Endothelial cell (in vitro differentiated cells): ENCODE measurements at regions not wholly inside any gene's neighbourhood (a gene's known extent, or its start where the extent isn't known, plus 50 kb on each side); places are given as distances from the start of the nearest gene placed in this dataset.
"Not testable (repeated sequence)": the region's sequence is repeated elsewhere in the genome, so short reads cannot be mapped to it uniquely, and the experiment has no call there.

Experiments used
- DNase-seq: peaks from one replicate; pipeline ENCODE4 v3.0.0; 2021; ENCODE audit warnings: low spot score
- H3K27ac Mint-ChIP-seq: one replicate; pipeline ENCODE4 v1.8.0; 2021; ENCODE audit warnings: mixed read lengths, inconsistent platforms; ENCODE audit not compliant: unreplicated experiment
- H3K27me3 Mint-ChIP-seq: one replicate; pipeline ENCODE4 v1.8.0; 2021; ENCODE audit warnings: mild to moderate bottlenecking, moderate library complexity, mixed read lengths, inconsistent platforms; ENCODE audit not compliant: unreplicated experiment
- H3K36me3 Mint-ChIP-seq: one replicate; pipeline ENCODE4 v1.8.0; 2021; ENCODE audit warnings: mild to moderate bottlenecking, low read depth, mixed read lengths, inconsistent platforms; ENCODE audit not compliant: unreplicated experiment
- H3K4me1 Mint-ChIP-seq: one replicate; pipeline ENCODE4 v1.8.0; 2021; ENCODE audit warnings: mild to moderate bottlenecking, mixed read lengths, inconsistent platforms; ENCODE audit not compliant: unreplicated experiment
- H3K4me3 Mint-ChIP-seq: one replicate; pipeline ENCODE4 v1.8.0; 2021; ENCODE audit warnings: mild to moderate bottlenecking, mixed read lengths, inconsistent platforms; ENCODE audit not compliant: unreplicated experiment
- H3K9me3 Mint-ChIP-seq: one replicate; pipeline ENCODE4 v1.8.0; 2021; ENCODE audit warnings: mixed read lengths, inconsistent platforms; ENCODE audit not compliant: unreplicated experiment
- CTCF ChIP-seq: fragments of 200-600 bp; sonication (generic); IDR thresholded peaks from one replicate; pipeline ENCODE4 v1.5.0; 2021; ENCODE audit warnings: antibody characterized with exemption; ENCODE audit not compliant: unreplicated experiment

- TF ChIP-seq CTCF = no peak
- no peak overlapping the region for H3K4me3 Mint-ChIP-seq
- H3K27ac Mint-ChIP-seq = no peak overlapping the region
- peaks cover 28% of the 10 kb centered on the region for H3K9me3 Mint-ChIP-seq
- no peaks in the 10 kb centered on the region for H3K4me1 Mint-ChIP-seq
- peaks cover 10% of the 10 kb centered on the region for H3K36me3 Mint-ChIP-seq
- peaks cover 16% of the 10 kb centered on the region for H3K27me3 Mint-ChIP-seq
- DNase-seq = no peak
These were observed 1164.0 kb downstream of the TMEM121 start for GRCh38 chr14:106690333-106690891.

DNA sequence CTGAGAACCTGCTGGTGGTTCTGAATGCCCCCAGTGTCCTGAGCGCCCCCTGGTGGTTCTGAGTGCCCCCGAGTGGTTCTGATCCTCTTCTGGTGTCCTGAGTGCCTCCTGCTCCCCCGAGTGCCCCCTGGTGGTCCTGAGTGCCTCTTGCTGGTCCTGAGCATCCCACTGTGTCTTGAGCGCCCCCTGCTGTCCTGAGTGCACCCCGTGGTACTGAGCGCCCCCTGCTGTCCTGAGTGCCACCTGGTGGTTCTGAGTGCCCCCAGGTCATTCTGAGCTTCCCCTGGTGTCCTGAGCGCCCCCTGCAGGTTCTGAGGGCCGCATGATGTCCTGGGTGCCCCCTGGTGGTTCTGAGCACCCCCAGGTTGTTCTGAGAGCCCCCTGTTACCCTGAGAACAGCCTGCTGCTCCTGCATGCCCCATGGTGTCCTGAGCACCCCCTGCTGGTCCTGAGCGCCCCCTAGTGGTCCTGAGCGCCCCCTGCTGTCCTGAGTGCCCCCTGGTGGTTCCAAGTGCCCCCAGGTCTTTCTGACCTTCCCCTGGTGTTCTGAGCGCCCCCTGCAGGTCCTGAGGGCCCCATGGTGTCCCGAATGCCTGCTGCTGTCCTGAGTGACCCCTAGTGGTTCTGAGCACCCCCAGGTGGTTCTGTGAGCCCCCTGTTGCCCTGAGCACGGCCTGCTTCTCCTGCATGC is 1165.4 kb downstream of the TMEM121 start:
- peak; percentile 29 for TF ChIP-seq CTCF
- H3K27ac Mint-ChIP-seq = no peak overlapping the region
- DNase-seq = no peak
- peaks cover 29% of the 10 kb centered on the region for H3K9me3 Mint-ChIP-seq
- H3K4me3 Mint-ChIP-seq = no peak overlapping the region
- peaks cover 10% of the 10 kb centered on the region for H3K36me3 Mint-ChIP-seq
- H3K4me1 Mint-ChIP-seq = no peaks in the 10 kb centered on the region
- peaks cover 16% of the 10 kb centered on the region for H3K27me3 Mint-ChIP-seq

DNA sequence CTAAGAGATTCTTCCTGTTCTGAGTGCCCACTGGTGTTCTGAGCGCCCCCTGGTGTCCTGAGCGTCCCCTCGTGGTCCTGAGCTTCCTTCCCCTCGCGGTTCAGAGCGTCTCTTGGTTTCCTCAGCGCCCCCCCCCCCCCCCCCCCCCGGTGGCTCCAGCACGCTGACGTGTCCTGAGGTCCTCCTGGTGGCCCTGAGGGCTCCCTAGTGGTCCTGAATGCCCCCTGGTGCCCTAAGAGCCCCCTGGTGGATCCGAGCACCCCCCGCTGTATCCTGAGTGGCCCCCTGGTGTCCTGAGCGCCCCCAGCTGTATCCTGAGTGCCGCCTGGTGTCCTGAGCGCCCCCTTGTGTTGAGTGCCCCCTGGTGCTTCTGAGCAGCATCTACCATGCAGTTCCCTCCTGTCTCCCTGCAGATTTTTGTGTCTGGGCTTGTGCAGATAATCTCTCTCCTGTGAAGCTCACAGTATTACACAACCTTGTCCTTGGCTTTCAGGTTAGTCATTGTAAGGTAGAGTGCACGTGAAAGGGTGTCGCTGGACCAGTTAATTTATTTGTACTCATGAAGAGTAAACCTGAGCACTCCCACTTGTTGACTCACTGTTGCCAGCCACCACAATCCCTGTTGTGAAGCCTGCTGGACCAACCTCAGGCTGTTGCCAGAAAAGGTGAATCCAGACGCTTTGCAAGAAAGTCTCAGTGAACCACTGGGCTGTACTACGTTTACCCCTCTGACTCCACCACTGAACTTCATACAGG is 1168.4 kb downstream of the TMEM121 start:
- no peak for DNase-seq
- Mint-ChIP-seq H3K27me3 (peaks cover 16% of the 10 kb centered on the region), H3K36me3 (peaks cover 10% of the 10 kb centered on the region), H3K9me3 (peaks cover 29% of the 10 kb centered on the region), H3K4me3 (no peak overlapping the region), H3K27ac (no peak overlapping the region), H3K4me1 (no peaks in the 10 kb centered on the region)
- TF ChIP-seq CTCF = no peak

DNA sequence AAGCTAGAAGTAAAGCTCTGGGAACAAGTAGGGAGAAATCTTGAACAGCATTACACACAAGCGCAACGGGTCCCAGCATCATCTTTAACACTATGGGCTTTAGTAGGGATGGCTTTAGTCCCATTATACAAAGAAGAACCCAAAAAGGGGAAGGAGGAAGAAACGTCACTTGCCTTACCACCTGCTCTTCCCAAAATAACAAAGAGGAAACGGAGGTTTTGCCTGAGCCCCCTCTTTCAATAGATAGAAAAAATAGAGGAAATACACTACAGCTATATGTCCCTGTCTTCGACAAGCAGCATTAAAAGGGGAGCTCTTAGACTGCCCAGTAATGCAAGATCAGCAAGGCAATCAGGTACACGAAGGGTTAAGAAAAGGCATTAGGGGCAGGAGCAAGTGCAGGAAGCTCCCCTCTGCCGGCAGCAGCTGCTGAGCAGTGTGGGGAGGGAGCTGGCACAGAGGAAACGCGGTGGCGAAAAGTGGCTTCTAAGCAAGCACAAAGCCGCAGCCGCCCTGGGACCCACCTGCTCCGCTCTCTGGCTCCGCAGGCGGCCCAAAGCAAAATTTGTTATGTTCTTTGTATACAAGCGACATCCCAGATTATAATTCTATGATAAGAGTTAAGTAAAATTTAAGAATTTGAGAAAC is 1172.4 kb downstream of the TMEM121 start:
- H3K9me3 Mint-ChIP-seq = peaks cover 14% of the 10 kb centered on the region
- H3K4me3 Mint-ChIP-seq, H3K36me3 Mint-ChIP-seq, H3K4me1 Mint-ChIP-seq, DNase-seq, H3K27me3 Mint-ChIP-seq, H3K27ac Mint-ChIP-seq: not testable (repeated sequence)

DNA sequence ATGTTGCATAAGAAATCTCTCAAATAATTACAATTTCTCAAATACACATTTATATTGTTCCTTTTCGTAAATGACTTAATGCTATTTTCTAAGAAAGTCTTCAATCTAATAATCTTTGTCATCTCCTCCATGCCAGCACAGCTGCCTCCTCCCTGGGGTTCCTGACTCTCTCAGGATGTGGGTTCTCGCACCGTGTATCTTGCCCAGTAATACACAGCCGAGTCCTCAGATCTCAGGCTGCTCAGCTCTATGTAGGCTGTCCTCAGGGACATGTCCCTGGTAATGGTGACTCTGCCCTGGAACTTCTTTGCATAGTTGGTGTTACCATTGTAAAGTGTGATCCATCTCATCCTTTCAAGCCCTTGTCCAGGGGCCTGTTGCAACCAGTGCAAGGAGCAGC is 1177.3 kb downstream of the TMEM121 start:
- not testable (repeated sequence) for H3K9me3 Mint-ChIP-seq, H3K27me3 Mint-ChIP-seq, DNase-seq, H3K4me3 Mint-ChIP-seq, H3K27ac Mint-ChIP-seq, H3K36me3 Mint-ChIP-seq, H3K4me1 Mint-ChIP-seq

- H3K9me3 Mint-ChIP-seq, DNase-seq, H3K27me3 Mint-ChIP-seq, H3K4me3 Mint-ChIP-seq, H3K36me3 Mint-ChIP-seq, H3K27ac Mint-ChIP-seq, H3K4me1 Mint-ChIP-seq: not testable (repeated sequence)
These were observed 1180.1 kb downstream of the TMEM121 start for GRCh38 chr14:106706488-106706887.

GRCh38 chr14:106710187-106710586 is 1183.8 kb downstream of the TMEM121 start:
- DNase-seq, H3K4me3 Mint-ChIP-seq, H3K36me3 Mint-ChIP-seq, H3K27me3 Mint-ChIP-seq, H3K27ac Mint-ChIP-seq, H3K4me1 Mint-ChIP-seq: not testable (repeated sequence)
- H3K9me3 Mint-ChIP-seq = peaks cover 12% of the 10 kb centered on the region

DNA sequence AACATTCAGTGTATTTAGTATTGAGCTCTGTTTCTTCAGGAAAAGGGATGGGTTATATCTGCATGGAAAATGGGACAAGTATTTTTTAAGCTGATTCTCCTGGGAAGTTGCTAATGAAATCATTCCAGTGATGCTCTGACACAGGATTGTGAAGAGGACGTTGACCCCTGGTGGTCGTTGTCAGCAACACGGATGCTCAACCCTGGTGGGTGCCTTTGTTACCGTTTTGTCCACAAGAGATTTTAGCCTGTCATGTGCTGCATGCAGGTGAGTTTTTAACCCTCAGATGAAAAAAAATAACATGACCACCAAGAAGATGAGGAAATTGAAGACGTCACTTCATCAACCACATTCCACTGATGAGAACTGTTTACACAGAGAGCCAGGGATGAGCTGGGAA is 1186.1 kb downstream of the TMEM121 start:
- not testable (repeated sequence) for H3K27me3 Mint-ChIP-seq

More for the DNA sequence above, 1186.1 kb downstream of the TMEM121 start:
- DNase-seq, H3K4me1 Mint-ChIP-seq, H3K36me3 Mint-ChIP-seq, H3K4me3 Mint-ChIP-seq, H3K27ac Mint-ChIP-seq: not testable (repeated sequence)
- peaks cover 17% of the 10 kb centered on the region for H3K9me3 Mint-ChIP-seq
